NCI-H526 treated with DMSO at 0.1 percent for 48 hours (cell line): ENCODE measurements at regions not wholly inside any gene's neighbourhood (a gene's known extent, or its start where the extent isn't known, plus 50 kb on each side); places are given as distances from the start of the nearest gene placed in this dataset.

Experiments
- DNase-seq: peaks from one replicate; lab custom pipeline; 2025; lab: John Stamatoyannopoulos, UW

DNA sequence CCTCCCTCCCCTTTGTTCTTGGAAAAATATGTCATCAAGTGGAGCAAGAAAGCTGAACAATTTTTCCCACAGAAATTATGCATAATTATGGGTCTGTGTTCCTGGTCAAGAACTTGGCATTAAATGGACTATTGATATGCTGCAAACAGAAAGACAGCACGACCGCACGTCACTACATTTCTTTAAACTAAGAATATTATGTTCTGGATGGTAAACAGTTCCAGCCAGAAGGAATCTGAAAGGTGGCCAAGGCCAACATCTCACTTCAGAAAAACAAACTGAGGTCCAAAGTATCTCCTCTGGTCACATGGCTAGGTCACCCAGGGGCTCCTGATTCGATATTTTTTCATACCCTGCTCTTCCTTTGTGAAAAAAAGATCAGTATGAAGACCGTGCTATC lies 173.3 kb upstream of the GAS1 start:
- DNase-seq: no peak

DNA sequence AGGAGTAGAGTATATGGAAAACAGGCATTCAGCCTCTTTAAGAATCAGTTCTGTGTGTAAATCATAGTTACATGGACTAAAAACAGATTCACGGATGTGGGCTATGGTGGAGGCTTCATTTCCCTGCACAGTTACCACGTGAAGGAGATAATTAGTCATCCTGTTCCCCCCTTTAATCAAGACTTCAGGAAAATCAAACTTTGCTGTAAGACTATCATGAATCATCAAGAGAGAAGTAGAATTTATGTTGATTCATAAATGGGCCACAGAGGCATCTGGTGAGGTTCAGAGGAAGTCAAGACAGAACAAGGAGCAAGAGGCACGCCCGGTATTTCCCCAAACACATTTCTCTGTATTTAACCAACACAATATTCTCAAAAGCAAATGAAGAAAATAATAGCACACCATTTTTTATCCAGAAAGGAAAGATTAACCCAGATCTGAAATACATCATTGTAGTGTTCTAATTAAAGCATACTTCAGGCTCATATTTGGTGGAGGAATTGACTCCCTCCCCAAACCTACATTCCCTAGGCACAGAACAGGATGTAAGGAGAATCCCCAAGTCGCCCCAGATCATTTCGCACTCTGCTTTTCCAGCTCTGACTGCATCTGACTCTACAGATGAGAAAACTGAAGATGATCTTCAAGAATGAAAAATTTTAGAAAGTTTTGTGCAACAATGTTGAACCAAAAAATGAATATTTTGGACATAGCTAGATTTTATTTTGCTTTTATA lies 175.8 kb upstream of the GAS1 start:
- no peak for DNase-seq

DNA sequence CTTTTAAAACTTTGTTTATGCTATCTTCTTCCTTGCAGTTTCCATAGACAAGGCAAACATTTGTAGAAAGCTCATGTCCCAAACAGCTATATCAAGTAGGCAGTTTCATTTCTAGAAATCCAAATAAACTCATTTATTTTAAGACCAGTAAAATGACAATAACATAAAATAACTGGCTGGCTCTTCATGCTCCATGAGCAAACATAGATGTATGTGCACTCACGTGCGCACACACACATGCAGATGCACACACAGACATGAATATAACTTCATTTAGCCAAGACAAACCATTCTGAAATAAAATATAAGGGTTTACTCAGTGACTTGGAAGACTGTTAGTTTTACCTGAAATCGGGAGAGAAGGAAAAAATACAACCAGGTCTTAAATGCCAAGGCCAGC lies 176.5 kb upstream of the GAS1 start:
- no peak for DNase-seq

DNA sequence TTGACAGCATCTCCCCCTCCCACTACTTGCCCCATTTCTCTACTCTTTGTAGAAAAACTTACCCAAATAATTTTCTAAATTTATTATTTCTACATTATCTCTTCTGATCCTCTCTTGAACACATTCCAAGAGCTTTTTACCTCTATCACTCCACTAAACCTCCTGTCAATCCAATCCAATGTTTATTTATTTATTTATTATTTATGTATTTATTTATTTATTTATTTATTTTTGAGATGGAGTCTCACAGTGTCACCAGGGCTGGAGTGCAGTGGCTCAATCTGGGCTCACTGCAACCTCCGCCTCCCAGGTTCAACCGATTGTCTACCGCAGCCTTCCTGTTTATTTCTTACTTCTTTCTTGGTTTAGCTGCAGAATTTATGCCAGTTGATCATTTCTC lies 178.5 kb upstream of the GAS1 start:
- no peak for DNase-seq

DNA sequence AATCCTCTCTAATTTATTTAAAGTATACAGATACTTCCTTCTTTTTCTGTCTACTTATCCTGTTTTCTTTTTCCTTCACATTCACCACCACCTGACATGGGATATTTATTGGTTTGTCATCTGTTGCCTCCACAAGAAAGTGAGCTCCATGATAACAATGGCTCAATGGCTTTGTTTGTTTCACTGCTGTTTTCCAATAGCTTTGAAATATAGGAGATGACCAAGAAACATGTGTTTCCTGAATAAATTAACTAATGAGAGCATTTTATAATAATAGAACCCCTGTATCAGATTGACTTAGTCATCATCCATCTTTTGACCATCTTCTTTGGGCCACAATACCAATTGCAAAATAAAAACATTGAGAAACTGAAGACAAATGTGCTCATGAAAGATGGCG lies 180.2 kb upstream of the GAS1 start:
- no peak for DNase-seq

DNA sequence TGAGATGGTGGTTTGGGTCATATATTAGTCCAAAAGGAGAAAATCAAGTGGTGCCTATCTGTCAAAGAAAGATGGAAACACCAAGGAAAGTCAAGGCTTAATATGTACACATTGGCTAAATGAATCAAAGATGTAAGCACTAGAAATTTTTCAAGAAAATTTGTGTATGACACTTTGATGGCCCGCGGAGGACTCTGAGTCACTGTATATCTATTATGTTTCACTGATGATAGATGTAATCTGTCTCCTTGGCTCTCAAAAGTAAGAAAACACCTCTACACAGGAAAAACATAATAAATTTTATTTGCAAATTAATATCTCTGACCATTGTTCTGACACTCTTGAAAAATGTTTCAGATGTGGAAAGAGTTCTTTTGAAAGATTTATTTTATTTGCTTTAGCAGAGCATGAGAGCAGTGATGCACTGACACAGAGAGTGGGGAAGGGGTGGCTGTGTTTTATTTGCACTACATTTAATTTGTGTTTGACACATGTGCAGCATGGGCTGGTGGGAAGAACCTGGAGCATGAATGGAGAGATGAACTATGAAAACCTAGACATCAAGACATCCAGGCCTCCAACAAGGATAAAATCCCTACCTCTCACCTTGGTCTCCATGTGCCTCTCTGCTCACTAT lies 180.8 kb upstream of the GAS1 start:
- DNase-seq: no peak

DNA sequence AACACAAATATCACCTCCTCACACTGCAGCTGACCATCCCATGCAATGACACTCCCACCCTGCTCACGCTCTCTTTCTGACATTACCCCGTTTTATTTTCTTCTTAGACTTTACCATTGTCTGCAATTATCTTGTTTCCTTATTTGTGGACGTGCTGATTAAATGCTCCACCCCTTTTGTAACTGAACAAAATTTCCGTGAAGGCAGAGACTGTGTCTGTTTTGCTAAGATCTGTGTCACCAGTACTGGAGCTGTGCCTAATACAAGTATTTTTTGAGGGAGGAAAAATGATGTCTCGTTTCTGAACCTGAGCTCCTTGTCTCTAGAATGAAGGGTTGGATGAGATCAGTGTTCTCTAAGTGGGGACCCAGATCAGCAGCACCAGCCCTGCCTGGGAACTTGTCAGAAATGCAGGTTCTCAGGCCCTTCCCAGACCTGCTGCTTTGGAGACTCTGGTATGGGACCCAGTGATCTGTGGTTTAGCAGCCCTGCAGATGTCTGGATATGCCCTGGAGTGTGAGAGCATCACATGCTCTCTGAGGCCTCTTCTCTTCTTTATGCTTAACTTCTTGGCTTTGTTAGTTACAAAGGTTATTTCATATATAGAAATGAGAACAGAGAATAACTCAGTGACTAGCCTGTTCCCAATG lies 181.7 kb upstream of the GAS1 start:
- no peak for DNase-seq

DNA sequence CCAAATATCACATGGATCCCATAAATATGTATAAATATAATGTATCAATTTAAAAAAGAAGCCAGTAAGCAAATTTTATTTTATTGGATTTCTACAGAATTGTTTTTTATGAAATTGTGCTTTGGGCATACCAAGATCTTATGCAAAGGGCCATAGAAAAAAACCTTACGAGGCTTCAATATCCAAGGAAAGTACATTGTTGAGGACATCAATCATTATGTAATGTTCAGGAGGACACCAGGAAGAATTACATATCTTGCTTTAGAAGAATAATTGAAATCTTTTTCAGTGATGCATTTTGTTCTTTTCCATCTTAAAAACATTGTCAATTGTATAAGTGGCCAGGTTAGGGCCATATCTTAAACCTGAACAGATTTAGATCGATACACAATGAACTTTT lies 187.8 kb upstream of the GAS1 start:
- no peak for DNase-seq

DNA sequence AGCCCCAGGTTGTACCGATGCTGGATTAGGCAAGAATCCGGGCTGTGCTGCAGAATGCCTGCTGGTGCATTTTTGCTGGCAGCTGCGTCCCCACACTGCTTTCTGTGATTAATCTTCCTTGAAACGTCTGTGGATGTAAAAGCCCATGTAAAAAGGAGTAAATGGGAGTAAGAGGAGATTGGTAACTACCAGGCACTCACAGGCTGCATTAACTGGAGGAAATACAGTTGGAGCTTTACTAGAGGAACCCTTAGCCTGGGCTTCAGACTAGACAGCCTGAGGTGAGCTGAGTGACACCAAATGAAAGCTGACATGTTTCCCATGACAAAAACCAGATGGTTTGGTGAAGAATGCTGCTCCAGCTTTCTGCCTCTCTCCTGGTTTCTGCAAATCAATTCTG lies 190.4 kb upstream of the GAS1 start:
- DNase-seq: no peak

DNA sequence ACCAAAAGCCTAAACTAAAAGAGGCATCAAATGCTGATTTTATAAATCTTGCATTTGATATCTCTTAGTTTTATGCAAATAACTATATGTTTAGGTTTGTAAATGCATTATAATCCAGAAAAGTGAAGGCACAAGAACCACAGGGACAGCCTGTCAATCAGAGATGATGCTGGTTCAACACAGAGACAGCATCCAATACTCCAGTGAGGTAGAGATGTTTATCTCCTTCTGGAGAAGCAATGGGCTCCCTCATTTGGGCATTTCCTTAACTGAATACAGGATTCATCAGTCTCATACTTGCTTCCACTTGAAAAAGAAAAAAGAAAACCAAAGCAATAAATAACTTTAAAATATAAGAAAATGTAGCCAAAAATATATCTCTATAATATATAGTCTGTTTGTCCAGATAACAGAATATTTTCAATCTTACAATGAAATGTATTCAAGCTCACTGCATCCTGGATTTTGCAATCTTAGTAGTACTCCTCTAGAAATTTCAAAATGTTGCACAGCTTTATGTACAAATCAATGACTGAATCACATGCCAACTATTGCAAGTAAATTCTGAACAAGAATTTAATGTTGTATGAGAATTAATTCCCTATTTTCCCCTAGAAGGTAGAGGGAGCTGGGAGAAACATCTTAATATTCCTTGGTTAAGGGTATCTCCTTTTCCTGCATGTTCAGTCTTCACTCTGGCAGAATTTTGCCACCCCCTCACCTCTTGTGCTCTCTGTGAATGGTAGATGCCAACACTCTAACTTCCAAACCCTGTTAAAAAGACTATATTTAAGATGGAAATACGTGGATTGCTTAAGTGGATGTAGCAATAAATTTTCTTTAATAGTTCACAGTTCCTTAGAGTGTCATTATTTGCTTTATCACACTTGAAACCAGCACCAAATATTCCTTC lies 191.1 kb upstream of the GAS1 start:
- DNase-seq: no peak

DNA sequence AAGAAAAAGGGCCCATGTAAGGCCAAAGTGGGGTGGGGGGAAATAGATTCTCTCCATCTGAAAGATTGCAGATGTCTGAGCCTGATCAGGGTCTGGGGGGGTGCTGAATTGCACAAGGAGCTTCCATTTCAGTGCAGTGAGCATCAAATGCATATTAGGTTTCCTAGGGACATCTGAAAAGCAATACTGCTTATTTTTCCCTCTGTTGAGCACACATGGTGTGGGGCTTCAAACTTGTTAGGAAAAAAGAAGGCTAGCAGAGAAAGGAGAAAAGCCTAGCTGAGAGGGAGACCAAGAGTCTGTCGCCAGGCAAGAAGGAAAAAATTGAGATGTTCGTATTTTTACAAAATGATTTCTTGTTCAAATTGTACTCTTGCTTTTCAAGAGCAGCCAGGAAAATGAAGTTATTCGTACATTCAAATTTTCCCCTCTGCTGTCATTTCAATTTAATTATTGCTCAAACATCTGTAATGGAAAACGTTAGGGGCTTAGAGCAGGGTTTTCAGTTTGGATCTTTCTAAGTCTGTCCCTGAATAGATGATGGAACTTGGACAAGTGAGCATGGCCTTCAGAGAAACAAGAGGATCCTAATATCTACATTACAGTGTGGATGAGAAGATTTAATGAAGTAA lies 191.9 kb upstream of the GAS1 start:
- no peak for DNase-seq

DNA sequence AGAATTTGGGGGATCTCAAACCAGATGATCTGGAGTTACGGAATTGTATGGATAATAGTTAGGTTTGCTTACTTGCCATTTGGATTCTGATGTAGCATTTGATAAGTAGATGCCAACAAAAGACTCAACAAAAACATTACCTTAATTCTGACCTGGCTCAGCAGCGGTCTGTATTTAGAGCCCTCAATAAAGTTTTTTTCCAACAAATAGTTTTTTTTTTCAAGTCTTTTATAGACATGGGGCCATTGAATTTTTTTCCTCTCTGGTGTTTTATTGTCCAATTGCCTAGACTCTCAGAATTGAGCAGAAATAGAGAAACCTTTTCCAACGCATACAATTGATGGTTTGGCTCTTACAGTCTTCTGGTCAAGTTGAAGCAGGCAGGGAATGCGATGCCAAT lies 192.8 kb upstream of the GAS1 start:
- no peak for DNase-seq

DNA sequence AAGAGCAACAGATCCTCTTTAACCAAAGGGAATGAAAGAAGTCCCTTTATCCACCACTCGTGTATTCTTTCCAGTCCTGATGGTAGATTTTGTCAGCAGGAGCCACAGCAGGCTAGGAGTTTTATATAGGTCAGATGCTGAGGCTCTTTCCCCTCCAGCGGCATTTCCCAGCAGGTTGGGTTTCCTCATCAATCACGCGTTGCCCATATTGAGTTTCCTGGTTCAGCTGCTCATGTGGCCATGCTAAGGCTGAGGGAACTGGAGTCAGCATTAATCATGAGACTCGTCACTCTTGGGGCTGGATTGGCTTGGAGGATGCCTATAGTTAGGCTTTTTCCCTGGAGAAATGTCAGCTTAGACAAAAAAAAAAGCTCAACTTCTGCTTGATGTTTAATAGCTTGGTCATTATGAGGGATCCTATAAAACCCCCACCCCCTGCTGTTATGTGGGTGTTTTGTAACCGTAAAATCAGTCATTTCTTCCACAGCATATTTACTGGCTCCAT lies 193.4 kb upstream of the GAS1 start:
- no peak for DNase-seq

DNA sequence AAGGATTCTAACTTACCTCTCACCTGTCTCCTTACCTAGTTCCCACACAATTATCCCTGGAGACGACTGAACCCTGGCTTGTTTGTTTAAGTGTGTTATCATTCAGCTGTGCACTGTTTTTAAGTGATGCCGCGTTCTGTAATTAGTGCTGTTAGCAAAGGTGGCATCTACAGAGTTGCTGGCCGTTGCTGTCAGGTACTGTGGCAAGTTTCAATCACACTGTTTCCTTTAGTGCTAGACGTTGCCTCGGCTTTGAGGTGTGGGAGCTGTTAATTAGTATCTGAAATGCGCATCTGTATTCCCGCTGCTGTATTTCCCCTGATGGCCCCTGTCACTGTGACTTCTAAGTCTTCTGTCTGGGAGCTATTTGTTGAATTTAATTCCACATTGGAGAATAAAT lies 193.8 kb upstream of the GAS1 start:
- DNase-seq: no peak

DNA sequence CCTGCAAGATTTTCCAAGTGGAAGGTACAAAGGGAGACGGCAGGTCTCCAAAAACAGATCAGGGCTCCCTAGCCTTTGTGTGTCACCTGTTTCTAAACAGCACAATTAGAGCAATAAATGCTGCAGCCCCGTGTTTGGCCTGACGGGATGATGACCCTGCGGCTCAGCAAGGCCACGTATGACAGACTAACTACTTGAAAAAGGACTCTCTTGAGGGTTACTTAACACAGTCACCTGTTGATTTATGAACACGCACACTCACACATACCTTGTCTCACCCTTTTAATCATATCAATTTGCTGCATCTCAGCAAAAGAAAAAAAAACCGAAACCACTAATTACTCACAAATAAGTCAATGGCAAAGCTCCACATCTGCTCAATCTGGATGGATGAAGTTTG lies 199.6 kb upstream of the GAS1 start:
- no peak for DNase-seq

DNA sequence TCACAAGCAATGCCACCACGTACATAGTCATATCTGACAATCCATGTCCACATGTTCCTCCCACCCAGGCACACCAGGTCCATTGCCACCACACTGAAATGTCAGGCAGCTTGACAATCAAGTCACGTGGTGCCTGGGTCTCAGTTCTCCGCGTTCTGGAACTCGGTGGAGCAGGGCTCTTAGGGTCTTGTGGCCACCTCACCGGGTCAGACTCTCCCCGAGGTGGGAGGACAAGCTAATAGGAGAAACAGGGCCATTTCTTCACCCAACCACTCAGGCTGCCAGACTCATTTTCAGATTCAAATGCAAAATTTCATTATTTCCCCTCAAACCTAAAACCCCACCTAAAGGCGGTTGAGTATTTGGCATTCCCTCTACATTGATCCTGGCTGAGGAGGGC lies 200.5 kb upstream of the GAS1 start:
- DNase-seq: no peak

DNA sequence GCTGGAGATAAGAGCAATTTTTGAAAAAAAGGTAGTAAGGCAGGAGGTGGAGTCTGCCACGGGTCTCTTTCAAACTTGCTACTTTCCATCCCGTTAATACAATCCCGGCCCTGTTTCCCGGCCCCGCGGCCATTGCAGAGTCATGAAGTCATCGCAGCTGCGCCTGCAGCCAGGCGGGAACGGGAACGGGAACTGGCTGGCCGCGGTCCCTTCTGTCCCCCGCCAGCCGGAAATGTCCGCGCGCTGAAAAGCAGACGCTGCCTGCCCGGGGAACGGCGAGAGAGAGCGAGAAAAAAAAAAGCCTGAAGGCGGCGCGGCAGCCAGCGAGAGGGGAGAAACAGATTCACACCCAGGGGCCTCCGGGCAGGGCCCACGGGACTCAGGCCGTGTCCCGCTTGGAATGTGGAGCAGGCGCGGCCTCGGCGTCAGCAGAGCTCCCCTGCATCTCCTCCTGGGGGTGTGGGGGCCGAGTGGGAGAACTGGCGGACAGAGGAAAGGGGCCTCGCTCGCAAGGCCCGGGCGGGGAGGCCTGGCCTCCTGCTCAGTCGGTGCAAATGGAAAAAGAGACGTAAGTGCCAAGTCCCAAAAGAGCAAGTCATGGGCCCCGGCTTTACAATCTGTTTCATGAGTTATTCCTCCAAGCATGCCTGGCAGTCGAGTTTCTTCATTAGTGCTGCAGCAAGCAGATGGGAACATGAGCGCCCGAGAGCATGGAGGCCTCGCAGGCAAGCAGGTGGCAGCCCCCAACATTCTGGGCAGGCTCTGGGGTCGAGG lies 201.2 kb upstream of the GAS1 start:
- DNase-seq: peak; percentile 17

DNA sequence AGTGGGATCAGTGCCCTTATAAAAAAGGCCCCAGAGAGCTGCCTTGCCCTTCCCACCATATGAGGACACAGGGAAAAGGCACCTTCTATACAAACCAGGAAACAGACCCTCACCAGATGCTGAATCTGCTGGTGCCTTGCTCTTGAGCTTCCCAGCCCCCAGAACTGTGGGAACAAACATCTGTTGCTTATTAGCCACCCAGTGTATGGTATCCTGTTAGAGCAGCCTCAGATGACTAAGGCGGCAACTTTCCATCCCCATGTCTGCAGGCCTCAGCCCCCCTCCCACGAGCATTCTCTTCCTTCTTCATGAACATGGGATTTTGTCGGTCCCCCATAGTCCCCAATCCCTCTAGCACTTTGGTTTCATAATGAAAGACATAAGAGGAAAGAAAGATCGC lies 202.5 kb upstream of the GAS1 start:
- DNase-seq: no peak

DNA sequence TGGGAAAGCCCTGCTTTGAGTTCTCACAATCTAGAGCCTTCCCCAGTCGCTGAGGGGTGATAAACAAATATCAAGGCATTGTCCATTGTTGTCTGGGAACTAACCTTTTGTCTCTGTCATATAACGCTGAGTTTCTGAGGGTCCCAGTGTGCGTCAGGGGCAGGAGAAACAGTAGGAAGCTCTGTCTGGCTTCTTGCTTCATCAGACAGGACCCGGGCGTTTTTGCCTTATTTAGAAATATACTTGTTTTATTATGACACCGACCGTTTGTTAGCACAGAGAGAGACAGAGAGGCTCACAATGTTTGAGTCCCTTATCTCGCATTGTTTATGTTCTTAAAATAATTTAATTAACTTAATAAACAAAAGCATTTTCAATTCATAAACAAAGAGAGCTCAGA lies 204.9 kb upstream of the GAS1 start:
- no peak for DNase-seq

DNA sequence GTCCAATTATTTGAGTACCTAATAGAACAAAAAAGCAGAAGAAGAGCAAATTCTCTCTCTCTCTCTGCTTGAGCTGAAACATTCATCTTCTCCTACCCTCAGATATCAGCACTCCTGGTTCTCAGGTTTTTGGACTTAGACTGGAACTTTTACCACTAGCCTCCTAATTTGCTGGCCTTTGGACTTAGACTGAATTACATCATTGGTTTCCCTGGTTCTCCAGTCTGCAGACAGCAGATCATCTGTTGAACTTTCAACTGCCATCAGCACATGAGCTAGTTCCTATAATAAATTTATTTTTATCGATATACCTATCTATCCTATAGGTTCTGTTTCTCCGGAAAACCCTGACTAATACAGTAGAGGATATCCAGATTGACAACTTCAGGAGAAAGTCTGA lies 208.9 kb upstream of the GAS1 start:
- DNase-seq: no peak
